Stimulated activated CD4-positive, alpha-beta T cell treated with anti-CD3 and anti-CD28 coated beads, TNF-alpha, amount 100 ng/mL, for 4 hours (primary cell): ENCODE measurements at regions not wholly inside any gene's neighbourhood (a gene's known extent, or its start where the extent isn't known, plus 50 kb on each side); places are given as distances from the start of the nearest gene placed in this dataset.

Experiments
- DNase-seq, 3 experiments: peaks; one replicate each; pipeline ENCODE4 v3.0.0-alpha.2; 2020; ENCODE audit warnings: low read depth in 3 of 3

DNA sequence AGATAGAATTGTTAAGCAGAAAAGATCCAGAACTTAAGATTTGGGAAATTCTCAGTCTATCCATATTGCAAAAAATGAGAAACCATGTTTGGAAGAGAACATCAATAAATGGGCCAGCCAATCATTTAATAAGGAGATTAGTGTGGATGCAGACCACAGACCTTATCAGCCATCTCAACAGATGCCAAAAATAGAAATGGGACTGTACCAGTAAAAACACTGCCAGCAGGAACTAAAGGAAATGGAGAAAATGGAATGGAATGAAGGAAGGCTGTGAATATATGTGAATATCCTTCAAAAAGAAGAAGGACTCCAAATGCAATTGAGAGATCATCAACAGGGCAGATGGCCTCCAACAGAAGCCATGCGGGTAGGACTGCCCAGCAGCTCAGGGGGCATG is 52.7 kb upstream of the ZNF618 start:
- DNase-seq, result no peak
